GM12891 (cell line): ENCODE measurements at regions not wholly inside any gene's neighbourhood (a gene's known extent, or its start where the extent isn't known, plus 50 kb on each side); places are given as distances from the start of the nearest gene placed in this dataset.

ENCODE experiments used
- DNase-seq: peaks from one replicate; pipeline ENCODE4 v3.0.0; 2011; ENCODE audit warnings: low spot score; ENCODE audit not compliant: insufficient read length
- FAIRE-seq: peaks from 2 replicates; lab custom pipeline; 2011; peaks lifted over from hg19 to GRCh38; lab: Jason Lieb, UNC
- PAX5 ChIP-seq: IDR thresholded peaks from 2 replicates; pipeline ENCODE4 v1.6.1; 2011; ENCODE audit warnings: low read length, moderate library complexity, mild to moderate bottlenecking; ENCODE audit not compliant: insufficient read depth, severe bottlenecking
- POLR2A ChIP-seq: IDR thresholded peaks from 2 replicates; pipeline ENCODE4 v1.6.1; 2011; ENCODE audit warnings: low read depth, low read length, control low read depth
- POLR2AphosphoS5 ChIP-seq: IDR thresholded peaks from 2 replicates; pipeline ENCODE4 v1.6.1; 2011; ENCODE audit warnings: low read depth, low read length, control low read depth
- POU2F2 ChIP-seq: IDR thresholded peaks from 2 replicates; pipeline ENCODE4 v1.6.1; 2011; ENCODE audit warnings: low read depth, mild to moderate bottlenecking, control low read depth, low read length, moderate library complexity
- SPI1 ChIP-seq: IDR thresholded peaks from 2 replicates; pipeline ENCODE4 v1.6.1; 2011; ENCODE audit warnings: low read depth, low read length, control low read depth
- TAF1 ChIP-seq: IDR thresholded peaks from 2 replicates; pipeline ENCODE4 v1.6.1; 2011; ENCODE audit warnings: low read depth, low read length, control low read depth

GRCh38 chr10:105352827-105353226 lies 711.7 kb downstream of the SORCS3 start:
- FAIRE-seq (no peak), DNase-seq (no peak)
- TF ChIP-seq PAX5 (no peak), SPI1 (no peak), POLR2AphosphoS5 (no peak), POLR2A (no peak), POU2F2 (no peak)

- TF ChIP-seq POU2F2 (no peak), SPI1 (no peak), POLR2A (no peak), TAF1 (no peak), POLR2AphosphoS5 (no peak), PAX5 (no peak)
- no peak for DNase-seq
Measured at GRCh38 chr10:105352281-105352680, 711.2 kb downstream of the SORCS3 start.

GRCh38 chr10:105351187-105351586 lies 710.1 kb downstream of the SORCS3 start:
- DNase-seq: no peak
- no peak for TF ChIP-seq TAF1
- no peak for TF ChIP-seq SPI1
- no peak for TF ChIP-seq PAX5
- TF ChIP-seq POLR2AphosphoS5: no peak
- TF ChIP-seq POU2F2: no peak
- no peak for TF ChIP-seq POLR2A
- FAIRE-seq: no peak

More at GRCh38 chr10:105352281-105352680, 711.2 kb downstream of the SORCS3 start:
- FAIRE-seq: no peak

- no peak for TF ChIP-seq POLR2AphosphoS5
- no peak for TF ChIP-seq SPI1
- TF ChIP-seq POLR2A: no peak
- no peak for TF ChIP-seq TAF1
- TF ChIP-seq PAX5: no peak
- TF ChIP-seq POU2F2: no peak
- FAIRE-seq: no peak
Measured at GRCh38 chr10:105347487-105347886, 706.4 kb downstream of the SORCS3 start.

GRCh38 chr10:105342606-105343005 lies 701.5 kb downstream of the SORCS3 start:
- no peak for DNase-seq

More at GRCh38 chr10:105347487-105347886, 706.4 kb downstream of the SORCS3 start:
- no peak for DNase-seq

GRCh38 chr10:105339669-105340068 lies 698.6 kb downstream of the SORCS3 start:
- FAIRE-seq (no peak), DNase-seq (no peak)
- TF ChIP-seq POLR2A (no peak), PAX5 (no peak)

More at GRCh38 chr10:105342606-105343005, 701.5 kb downstream of the SORCS3 start:
- no peak for FAIRE-seq
- TF ChIP-seq POU2F2 (no peak), POLR2AphosphoS5 (no peak), PAX5 (no peak), POLR2A (no peak), SPI1 (no peak)

- FAIRE-seq (no peak), DNase-seq (no peak)
- no peak for TF ChIP-seq SPI1
- TF ChIP-seq POLR2A: no peak
- no peak for TF ChIP-seq PAX5
- TF ChIP-seq POLR2AphosphoS5: no peak
- no peak for TF ChIP-seq POU2F2
- no peak for TF ChIP-seq TAF1
Measured at GRCh38 chr10:105328503-105329133, 687.5 kb downstream of the SORCS3 start.
